ENCODE measurements at regions not wholly inside any gene's neighbourhood (a gene's known extent, or its start where the extent isn't known, plus 50 kb on each side); places are given as distances from the start of the nearest gene placed in this dataset.
"Not testable (repeated sequence)": the region's sequence is repeated elsewhere in the genome, so short reads cannot be mapped to it uniquely, and the experiment has no call there.

DNA sequence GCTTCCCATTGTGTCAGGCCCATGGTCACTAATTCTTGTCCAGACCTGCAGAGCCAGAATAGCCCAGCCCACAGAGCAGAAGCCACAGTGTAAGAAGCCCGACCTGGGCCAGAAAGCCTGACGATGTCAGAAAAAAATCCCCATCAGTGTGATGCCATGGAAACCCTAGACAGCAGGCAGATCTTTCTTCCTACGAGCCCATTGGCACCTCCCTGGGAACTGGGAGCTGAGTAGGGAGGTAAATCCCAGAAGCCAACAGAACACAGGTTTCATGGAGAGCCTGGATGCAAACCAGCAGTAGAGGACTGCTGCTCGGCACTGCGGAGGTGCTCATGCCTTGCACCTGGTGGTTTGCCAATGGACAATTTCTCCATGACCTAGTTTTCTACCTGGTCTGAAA, 82.2 kb upstream of the SLC22A16 start:
- DNase-seq (ENCODE audit: low read depth in 1 of 2, low spot score in 1 of 2): no peak

DNA sequence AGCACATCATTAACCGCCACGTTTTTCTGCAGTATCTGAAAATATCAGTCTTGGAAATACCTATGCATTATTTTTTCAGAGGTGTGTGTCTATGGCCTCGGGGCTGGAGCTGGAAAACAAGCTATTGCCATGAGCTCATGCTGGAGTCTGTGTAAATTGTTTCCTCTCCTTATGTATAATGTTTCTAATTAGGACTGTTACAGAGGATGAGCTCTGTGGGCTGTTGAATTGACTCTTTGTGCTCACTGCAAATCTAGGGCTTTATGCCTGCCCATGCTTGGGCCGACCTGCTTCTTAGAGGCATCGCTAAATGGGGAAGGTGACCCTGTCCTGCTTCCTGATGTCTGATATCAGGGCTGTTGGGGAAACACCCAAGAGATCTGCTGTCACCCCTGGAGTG, 80.8 kb upstream of the SLC22A16 start:
- no peak for DNase-seq (ENCODE audit: low read depth in 1 of 2, low spot score in 1 of 2)

DNA sequence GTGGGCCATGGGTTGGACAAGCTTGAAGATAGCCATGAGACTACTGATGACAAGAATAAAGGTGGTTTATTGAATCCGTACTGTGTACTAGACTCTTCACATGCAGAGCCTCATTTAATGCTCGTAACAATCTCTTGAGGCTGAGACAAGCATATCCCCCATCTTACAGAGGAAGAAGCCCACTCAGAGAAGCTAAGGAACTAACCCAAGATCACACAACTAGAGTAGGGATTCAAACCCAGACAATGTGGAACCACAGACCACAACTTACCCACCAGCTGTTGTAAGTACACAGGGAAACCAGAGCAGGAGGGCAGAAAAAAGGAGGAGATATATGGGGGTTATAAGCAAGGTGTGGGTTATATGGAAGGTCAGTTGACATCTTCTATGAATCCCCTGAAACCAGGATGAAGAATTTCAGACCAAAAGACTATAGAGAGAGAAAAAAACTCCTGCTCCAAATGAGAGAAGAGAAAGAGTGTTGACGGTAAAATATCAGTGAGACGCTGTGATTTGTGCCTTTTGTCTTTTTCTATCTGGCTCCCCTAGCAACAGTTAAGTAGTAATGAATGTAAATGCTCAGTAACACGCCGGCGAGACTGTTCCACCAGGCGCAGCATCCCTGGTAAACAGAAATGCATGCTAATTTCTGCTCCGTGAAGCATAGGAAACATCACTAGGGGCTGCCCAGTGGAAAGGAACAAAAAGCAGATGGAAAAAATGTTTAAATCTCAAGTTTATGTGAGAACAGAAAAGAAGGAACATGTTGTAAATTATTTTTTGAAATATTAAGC, 80.1 kb upstream of the SLC22A16 start:
- DNase-seq (ENCODE audit: low read depth in 1 of 2, low spot score in 1 of 2): no peak

DNA sequence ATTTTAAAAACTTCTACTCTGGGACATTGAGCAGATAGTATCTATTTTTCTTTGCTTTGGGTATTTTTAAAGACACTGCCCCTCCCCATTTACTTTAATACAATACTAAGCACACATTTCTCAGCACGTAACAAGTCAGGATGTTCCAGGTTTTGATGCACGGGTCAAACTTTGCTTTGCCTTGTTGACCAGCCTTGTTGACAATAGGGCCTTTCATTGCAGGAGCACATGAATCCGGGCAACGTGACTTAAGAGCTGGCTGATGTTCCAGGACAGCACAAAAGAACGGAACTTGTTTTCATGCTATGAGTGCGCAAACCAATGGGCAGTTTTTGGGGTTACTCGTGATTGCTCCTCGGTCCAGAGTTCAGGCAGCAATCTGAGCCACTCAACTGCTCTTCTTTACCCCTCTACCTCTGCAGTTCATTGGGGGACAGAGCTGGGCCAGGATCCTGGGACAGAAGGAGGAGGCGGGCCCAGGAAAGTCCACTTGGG, 78.6 kb upstream of the SLC22A16 start:
- DNase-seq (ENCODE audit: low read depth in 1 of 2, low spot score in 1 of 2): no peak

DNA sequence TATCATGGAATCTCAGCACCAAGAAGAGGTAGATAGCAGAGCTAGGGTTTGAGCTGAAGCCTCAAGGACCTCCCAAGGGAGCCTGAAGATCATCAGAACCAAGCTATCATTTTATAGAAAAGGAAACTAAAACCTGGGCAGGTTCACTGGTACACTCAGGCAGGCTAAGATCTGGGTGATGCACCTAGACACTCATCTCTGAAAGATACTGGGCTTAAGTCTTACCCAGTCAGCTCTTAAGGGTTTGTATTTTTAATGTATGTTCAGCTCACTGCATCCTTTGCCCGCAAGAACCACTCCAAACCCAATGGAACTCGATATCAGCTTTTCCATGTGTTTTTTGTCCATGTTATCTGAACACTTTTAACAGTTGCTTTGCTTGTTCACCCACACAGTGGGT, 78.0 kb upstream of the SLC22A16 start:
- no peak for DNase-seq (ENCODE audit: low read depth in 1 of 2, low spot score in 1 of 2)

DNA sequence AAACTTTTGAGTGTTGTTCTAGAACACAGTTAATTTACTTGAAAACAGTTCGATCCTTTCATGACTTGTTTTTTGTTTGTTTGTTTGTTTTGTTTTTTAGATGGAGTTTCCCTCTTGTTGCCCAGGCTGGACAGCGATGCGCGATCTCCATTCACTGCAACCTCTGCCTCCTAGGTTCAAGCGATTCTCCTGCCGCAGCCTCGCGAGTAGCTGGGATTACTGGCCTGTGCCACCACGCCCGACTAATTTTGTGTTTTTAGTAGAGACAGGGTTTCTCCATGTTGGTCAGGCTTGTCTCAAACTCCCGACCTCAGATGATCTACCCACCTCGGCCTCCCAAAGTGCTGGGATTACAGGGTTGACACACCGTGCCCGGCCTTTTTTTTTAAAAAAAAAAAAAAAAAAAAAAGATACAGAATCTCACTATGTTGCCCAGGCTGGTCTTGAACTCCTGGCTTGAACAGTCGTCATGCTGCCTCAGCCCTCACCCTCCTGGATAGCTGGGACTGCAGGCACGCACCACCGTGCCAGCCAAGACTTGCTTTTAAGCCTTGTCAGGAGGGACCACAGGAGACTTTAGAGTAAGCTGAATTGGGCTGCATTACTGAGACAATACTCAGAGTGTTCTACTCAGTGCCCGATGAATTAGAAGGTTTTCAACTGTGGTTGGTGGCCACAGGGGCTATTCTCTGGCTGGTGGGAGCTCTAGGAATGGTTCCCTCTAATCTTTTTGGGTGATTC, 76.7 kb upstream of the SLC22A16 start:
- DNase-seq (ENCODE audit: low read depth in 1 of 2, low spot score in 1 of 2): no peak

DNA sequence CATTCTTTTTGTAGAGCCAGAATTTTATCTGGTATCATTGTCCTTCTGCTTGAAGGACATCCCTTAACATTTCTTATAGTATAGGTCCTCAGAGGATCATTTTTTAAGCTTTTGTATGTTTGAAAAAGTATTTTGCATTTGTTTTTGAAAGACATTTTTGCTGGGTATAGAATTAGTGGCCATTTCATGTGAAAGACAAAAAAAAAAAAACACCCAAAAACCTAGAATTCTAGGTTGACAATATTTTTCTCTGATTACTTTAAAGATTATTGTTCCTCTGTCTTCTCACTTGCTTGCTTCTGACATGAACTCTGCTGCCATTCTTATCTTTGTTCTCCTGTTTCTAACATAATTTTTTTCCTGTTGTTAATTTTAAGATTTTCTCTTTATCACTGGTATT, 75.7 kb upstream of the SLC22A16 start:
- DNase-seq (ENCODE audit: low read depth in 1 of 2, low spot score in 1 of 2): no peak

DNA sequence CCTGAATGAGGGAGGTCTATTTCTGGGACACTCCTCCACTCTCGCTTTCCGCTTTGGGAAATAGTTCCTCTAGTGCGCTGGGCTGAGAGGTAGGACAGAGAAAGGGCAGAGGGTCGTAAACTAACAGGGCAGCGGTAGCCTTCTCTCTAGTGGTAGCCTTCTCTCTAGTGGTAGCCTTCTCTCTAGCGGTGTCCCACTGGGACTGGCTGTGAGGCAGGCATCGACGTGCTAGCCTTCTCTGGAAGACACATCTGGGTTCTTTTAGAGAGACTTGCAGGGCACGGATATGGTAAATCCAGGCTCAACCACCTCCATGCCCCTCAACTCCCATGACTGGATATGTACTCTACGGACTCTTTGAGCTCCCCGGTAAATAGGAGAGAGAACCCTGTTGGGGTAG, 74.7 kb upstream of the SLC22A16 start:
- DNase-seq (ENCODE audit: low read depth in 1 of 2, low spot score in 1 of 2): no peak

DNA sequence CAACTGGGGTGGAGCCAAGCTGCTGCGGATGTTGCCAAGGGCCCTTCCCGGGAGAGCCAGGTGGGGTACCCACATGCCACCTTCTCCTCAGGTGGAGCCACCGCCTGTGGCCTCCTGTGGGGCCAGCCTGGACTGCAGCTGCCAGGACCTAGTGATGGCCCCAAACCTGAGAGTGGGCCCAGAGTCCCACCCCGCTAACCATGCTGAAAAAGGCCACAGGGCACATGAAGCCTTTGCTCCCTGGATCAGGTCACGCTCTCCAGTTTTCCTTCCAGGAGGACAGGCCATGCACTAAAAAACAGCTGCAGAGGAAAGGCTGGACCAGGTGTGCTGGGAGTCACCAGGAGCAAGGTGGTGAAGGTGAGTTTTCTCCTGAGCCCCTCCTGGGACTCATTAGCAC, 73.9 kb upstream of the SLC22A16 start:
- DNase-seq (ENCODE audit: low read depth in 1 of 2, low spot score in 1 of 2): no peak

DNA sequence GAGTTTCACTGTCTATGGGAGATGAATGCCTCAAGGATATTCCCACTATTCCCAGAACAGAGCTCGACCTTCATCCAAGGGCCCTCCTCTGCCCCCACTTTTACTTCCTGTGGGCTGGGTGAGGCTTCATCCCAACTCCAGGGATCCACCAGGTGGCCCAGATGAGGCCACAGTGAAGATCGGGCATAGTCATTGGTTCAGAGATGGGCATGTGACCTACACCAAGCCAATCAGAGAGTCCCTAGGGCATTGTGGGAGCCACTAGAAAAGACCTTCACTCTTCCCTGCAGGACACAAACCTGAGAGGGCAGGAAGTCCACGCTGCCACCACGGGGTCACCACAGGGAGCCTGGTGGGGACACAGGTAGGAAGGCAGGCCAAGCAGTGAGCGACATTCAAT, 72.9 kb upstream of the SLC22A16 start:
- no peak for DNase-seq (ENCODE audit: low read depth in 1 of 2, low spot score in 1 of 2)

DNA sequence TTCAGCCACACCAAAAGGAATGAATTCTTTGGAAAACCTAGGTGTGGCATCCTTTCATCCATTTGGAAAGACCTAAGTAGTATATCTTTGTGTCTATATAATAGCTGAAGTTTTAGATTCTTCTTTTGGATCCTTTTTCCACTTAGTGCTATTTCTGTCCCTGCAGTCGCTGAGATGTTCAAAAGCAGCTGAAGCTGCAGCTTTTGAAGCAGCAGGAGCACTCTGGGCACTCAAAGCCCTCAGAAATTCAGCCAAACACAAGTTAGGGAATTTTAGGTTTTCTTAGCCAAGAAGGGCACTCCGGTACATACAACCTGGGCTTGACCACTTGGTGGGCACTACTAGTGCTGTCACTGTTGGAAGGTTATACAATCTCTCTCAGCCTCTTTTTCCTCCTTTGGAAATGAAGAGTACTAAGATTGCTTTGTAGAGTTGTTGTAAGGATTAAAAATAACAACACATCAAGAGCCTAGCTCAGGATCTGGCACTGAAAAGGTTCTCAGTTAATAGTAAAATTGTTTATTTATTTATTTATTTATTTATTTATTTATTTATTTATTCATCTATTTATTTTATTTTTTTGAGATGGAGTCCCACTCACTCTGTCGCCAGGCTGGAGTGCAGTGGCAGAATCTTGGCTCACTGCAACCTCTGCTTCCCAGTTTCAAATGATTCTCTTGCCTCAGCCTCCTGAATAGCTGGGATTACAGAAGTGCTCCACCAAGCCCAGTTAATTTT, 71.9 kb upstream of the SLC22A16 start:
- DNase-seq (ENCODE audit: low read depth in 1 of 2, low spot score in 1 of 2): no peak

DNA sequence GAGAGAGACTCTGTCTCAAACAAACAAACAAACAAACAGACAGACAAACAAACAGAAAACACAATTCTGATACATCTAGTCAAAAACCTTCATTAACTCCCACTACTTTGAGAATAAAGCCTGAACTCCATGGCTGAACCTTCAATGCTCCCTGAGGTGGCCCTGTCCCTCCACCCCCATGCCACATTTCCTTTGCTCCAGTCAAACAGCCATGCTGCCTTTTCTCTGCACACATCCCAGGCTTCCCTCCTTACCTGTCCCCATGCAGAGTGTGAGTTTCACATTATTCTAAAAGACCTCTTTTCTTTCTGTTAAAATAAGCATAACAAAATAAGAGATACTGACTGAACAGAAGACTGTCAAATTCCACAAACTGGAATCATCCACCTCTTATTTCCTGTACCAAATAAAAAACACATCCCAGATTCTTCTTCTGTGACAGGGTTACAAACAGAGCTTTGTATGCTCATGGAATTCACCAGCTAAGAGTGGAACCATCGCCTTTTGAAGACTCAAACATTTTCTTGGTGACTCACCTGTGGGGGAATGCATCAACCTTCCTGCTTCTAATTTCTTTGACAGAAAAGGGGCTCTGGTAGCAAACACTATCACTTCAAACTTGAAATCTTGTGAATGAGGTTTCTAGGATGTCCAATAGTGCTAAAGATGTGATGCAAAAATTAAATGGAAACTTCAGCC, 71.0 kb upstream of the SLC22A16 start:
- no peak for DNase-seq (ENCODE audit: low read depth in 1 of 2, low spot score in 1 of 2)

DNA sequence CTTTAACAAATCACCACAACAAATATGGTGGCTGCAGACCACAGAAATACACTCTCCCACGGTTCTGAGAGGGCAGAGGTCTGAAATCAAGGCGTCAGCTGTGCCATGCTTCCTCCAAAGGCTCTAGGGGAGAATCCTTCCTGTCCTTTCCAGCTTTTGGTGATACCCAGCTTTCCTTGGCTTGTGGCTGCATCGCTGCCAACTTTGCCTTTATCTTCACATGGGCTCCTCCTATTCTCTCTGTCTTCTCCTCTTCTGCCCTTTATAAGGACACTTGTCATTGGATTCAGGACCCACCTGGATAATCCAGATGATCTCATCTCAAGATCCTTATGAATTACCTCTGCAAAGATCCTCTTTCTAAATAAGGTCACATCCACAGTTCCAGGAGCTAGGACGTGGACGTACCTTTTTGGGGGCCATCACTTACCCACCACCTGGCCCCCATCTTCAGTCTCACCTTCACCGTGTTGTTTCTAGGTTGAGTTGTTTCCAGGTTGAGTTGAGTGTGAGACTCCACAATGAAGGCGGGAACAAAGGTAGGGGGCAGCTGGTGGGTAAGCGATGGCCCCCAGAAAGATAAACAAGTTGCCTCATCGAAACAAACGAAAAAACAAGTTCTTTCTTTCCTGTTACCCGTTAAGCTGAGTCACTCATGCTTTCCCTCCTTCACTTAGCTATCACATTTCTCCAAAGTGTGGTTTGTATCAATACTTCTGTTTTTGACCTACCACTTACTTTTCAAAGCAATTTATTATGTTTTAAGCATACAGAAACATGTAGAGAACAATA, 68.9 kb upstream of the SLC22A16 start:
- DNase-seq (ENCODE audit: low read depth in 1 of 2, low spot score in 1 of 2): no peak

DNA sequence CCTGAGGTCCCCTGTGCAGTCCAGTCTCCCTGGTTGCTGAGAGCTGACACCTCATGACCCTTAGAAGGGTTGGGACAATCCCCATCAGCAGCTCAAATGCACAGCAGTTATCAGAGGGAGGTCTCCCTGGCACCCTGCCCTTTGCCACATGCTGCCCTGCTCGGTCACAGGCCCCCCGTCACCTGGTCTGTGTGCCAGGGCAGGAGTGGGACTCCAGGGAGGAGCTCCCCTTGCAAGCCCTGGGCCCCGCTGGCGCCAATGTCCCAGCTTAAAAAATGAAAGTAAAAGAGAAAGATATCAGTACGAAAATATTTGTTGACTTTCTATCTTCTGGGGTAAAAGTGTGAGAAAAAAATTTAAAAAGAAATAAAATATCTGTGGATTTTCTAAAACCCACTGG, 68.1 kb upstream of the SLC22A16 start:
- DNase-seq (ENCODE audit: low read depth in 1 of 2, low spot score in 1 of 2): no peak

DNA sequence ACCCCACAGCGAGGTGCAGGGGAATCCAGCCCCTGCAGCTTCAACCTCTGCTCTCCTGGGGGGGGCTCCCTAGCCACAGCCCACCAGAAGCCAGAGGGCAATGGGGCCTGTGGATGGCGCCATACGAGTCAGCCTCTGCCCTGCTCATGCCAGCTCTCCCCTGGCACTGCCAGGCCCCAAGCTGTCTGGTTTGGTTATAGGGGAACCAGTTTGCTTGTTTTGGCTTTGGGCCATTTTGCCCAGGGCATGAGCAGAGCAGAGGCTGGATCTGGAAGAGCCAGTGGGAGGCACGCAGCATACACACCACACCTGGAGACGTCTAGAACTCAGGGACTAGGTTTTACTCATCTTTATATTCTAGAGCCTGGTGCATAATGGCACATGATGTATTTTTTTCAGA, 66.7 kb upstream of the SLC22A16 start:
- no peak for DNase-seq (ENCODE audit: low read depth in 1 of 2, low spot score in 1 of 2)

DNA sequence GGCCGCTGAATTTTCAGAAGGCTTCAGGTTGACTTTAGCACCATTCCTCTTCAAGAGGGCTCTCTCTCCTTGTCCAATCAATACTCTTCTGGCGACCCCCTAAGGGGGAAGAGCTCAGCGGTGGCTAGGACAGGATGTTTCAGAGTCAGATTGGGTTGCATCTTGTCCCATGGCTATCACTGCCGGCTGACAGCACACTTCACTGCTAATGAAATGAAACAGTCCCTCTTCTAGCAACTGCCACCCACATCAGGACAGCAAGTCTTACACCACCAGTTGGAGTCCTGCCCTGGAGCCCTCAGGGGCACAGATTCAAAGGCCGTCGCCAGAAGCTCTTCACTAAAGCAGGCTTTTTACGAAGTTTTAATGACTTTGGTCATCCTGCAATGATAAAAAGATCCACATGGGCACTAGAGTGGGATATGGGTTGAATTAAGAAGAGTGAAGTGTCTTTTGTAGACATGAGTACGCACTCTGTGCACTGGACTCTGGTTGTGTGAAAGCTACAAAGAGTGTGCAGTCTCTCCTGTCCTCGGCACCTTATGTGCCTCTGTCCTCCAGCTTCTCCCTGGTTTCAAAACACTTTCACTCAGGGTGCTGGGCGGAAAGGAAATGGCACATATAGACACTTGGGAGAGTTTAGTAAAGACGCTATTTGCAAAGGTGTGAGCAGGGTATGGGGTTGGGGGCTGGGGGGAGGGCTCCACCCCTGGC, 66.1 kb upstream of the SLC22A16 start:
- DNase-seq (ENCODE audit: low read depth in 1 of 2, low spot score in 1 of 2): no peak

DNA sequence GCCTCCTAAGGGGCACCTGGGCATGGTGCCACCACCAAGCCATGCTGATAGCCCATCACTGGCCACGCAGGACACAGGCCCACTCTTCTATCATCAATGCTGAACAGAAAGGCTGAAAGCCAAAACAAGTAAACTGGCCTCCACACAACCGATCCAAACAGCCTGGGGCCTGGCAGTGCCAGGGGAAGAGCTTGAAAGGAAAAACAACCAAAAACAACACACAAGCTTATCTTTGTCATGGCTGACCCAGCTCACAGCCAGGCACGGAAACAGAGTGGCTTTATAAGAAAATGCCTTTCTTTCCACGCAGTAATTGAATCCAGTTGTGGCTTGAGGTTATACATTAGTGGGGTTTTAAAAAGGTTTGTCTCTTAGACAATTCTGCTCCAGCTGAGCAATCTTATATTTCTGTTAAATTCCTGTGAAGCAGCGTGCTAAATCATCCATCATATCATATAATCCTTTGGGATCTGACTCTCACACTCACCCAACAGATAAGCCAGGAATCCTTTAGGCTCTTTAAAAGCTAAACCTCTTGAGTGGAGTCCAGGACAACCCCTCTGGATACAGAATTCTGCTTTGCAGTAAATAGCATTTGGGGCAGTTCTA, 65.4 kb upstream of the SLC22A16 start:
- DNase-seq (ENCODE audit: low read depth in 1 of 2, low spot score in 1 of 2): no peak

DNA sequence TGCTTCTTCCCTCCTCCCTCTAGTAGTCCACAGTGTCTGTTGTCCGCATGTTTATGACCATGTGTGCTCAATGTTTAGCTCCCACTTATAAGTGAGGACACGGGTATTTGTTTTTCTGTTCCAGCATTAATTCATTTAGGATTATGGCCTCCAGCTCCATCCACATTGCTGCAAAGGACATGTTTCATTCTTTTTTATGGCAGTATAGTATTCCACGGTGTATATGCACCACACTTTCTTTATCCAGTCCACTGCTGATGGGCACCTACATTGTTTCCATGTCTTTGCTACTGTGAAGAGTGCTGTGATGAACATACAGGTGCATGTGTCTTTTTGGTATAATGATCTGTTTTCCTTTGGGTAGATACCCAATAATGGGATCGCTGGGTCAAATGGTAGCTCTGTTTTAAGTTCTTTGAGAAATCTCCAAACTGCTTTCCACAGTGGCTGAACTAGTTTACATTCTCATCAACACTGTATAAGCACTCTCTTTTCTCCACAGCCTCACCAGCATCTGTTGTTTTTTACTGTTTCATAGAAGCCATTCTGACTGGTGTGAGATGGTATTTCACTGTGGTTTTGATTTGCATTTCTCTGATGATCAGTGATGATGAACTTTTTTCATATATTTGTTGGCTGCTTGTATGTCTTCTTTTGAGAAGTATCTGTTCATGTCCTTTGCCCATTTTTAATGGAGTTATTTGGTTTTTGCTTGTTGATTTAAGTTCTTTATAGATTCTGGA, 63.0 kb upstream of the SLC22A16 start:
- not testable (repeated sequence) for DNase-seq (ENCODE audit: low read depth in 1 of 2, low spot score in 1 of 2)

All from activated CD4-positive, alpha-beta T cell treated with anti-CD3 and anti-CD28 coated beads, Interleukin-2, amount 50 U/mL, for 24 hours (primary cell).